ENCODE measurements at regions not wholly inside any gene's neighbourhood (a gene's known extent, or its start where the extent isn't known, plus 50 kb on each side); places are given as distances from the start of the nearest gene placed in this dataset.
"Not testable (repeated sequence)": the region's sequence is repeated elsewhere in the genome, so short reads cannot be mapped to it uniquely, and the experiment has no call there.

DNA sequence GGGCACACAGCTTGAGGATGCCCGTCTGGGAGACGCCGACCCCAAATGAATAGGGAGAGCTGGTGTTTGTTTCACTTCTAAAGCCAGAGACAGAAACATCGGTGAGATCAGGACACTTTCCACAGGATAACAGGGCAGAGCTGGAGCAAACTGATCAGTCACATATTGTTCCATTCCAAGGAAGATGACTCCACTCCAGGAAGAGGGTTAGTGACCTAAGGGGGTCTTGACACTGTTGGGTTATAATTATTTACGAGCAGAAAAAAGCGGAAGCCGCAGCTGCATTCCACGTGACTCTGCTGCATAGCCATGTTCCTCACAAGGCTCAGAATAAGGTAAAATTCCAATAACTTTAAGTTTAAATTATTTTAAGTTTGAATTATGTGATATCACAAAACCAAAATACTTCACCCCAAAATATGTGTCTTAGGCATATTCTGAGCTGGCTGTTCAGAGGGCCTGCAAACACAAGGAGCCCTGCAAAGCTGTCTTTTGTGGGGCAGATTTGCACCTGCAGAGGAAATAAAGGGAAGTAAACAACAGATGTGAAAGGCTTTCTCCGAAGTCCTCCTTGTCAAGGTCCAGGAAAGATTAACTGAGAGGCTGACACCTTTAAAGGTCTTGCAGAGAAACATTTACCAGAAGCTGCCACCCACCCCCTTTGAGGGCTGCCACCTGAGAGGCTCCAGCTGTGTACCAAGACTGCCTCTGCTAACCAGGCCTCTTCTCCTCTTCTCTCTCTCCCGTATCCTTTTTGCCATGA lies 819.2 kb downstream of the UQCRFS1 start:
- no peak for DNase-seq

DNA sequence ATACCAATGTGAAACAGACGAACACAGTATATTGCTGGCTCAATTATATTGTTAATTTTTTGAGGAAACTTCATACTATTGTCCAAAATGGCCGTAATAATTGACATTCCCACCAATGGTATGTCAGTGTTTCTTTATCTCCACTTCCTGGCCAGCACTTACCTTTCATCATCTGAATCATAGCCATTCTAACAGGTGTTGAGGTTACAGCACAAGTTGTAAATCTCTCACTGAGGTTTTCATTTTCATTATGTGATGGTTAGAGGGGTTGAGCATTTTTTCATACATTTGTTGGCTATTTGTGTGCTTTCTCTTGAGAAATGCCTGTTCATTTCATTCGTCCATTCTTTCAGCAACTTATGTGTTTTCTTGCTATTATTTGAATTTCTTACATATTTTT lies 824.0 kb downstream of the UQCRFS1 start:
- no peak for DNase-seq

DNA sequence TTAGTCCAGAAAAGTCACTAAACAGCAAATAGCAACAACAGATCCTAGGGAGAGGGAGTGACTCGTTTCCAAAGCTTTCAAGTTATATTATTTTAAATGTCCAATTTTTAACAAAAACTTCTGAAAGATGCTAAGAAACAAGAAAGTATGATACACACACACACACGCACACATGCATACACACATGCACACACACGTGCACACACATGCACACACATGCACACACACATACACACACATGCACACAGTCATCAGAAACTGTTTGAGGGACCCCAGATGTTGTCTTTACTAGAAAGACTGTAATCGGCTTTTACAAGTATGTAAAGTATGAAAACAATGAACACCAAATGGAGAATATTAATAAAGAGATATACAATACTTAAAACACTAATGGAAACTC lies 825.4 kb downstream of the UQCRFS1 start:
- DNase-seq = no peak

DNA sequence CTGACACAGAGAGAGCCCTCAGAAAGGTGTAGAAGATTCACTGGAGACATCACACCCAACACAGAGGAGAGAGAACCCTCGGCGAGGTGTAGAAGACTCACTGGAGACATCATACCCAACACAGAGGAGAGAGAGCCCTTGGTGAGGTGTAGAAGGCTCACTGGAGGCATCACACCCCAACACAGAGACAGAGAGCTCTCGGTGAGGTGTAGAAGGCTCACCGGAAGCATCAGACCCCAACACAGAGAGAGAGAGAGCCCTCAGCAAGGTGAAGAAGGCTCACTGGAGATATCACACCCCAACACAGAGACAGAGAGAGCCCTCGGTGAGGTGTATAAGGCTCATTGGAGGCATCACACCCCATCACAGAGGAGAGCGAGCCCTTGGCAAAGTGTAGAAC lies 826.5 kb downstream of the UQCRFS1 start:
- no peak for DNase-seq

DNA sequence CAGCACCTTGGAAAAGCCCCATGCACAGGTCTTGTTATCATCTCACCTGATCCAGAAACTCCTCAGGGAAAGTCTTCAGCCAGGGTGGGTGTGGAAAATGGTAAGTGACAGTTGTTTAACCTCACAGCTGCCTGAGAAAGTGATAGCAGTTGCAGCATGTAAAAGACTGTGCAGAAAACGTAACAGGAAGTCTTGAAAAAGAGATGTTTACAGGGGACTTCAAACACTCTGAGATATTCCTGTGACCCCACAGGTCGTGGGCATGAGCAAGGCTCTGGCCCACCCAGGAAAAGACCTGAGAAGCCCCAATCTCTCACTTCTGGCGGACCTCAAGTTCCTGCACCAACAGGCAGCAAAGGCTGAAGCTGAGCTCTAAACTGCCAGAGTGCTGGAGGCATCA lies 826.9 kb downstream of the UQCRFS1 start:
- DNase-seq = no peak

DNA sequence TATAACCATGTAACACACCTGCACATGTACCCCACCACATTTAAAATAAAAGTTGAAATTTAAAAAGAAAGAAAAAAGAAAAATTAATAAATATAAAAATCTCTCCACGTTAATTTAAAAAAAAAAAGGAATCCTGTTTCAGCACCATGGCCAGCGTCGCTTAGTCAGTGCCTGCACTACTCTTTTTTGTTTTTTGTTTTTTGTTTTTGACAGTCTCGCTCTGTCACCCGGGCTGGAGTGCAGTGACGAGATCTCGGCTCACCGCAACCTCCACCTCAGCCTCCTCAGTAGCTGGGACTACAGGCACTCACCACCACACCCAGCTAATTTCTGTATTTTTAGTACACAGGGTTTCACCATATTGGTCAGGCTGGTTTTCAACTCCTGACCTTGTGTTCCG lies 835.9 kb downstream of the UQCRFS1 start:
- no peak for DNase-seq

DNA sequence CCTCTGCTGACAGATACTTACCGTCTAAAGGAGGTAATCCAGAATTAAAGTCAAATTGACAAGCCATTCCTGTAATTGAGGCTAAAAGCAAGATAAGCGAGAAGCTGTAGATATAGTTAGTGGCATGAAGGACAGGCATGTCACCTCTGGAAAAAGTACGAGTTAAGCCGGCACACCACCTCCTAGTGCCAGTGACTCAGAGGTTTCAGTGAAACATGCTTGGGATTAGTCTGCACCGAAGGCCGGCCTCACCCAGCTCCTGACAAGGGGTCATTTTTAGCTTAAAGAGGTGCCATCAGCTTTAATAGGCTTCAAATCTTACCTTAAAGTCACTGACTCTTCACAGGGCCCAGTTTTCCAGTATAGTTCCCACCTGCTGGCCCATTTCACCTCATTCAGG lies 838.0 kb downstream of the UQCRFS1 start:
- no peak for DNase-seq

DNA sequence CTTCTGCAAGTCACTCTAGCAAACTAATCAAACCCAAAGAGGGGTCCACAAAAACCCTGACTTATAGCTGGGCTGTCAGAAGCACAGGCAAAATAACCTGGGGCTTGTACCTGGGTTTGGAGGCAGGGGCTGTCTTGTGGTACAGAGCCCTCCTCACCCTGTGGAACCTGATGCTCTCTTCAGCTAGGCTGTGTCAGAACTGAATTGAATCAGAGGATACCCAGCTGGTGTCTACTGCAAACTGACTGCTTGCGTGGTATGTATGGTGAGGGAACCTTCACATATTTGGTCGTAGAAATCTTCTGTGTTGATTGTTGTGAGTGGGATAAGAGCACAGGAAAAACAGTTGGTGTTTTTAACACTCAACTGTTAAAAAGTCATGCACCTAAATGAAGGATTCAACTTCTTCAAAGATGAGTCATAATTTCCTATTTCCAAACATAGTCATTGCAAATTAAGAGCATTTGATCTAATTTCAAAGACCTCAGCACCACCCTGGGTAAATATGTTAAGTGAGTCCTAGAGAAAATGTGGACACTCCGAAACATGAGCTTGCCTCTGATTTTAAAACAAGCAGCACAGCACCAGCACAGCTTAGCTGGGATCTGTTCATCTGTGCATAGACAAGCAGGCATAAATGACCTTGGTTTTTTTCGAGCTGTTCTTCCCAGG lies 840.2 kb downstream of the UQCRFS1 start:
- no peak for DNase-seq

DNA sequence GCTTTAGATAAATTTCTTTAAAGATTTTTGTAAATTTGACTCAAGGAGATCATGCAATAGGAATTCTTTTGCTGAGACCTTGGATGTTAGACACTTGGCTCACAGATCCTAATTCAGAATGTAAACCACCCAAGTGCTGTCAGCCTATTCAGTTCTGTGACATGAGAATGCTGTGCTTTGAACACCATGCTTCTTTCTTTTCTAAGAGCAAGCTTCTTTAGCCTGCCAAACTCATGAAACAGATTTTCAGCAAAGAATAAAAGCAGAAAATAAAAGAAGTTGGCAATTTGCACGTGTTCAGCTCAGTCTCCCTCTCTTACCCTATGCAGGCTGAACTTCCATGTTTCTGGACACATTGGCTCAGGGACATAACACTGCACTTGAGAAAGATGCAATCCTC lies 845.8 kb downstream of the UQCRFS1 start:
- DNase-seq = no peak

DNA sequence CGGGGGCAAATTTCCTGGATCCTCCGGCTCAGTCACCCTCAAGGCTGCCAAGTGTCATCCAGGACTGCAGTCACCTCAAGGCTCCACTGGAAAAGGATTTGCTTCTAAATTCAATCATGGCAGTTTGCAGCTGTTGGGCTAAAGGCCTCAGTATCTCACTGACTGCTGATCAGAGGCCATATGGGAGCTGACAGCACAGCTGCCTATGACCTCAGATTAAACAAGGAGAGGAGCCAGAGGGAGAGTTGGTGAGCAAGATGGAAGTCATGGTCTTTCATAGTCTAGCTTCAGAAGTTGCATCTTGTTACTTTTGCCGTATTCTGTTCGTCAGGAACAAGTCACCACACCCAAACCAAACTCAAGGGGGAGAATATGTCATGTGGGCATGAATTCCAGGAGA lies 849.7 kb downstream of the UQCRFS1 start:
- no peak for DNase-seq

DNA sequence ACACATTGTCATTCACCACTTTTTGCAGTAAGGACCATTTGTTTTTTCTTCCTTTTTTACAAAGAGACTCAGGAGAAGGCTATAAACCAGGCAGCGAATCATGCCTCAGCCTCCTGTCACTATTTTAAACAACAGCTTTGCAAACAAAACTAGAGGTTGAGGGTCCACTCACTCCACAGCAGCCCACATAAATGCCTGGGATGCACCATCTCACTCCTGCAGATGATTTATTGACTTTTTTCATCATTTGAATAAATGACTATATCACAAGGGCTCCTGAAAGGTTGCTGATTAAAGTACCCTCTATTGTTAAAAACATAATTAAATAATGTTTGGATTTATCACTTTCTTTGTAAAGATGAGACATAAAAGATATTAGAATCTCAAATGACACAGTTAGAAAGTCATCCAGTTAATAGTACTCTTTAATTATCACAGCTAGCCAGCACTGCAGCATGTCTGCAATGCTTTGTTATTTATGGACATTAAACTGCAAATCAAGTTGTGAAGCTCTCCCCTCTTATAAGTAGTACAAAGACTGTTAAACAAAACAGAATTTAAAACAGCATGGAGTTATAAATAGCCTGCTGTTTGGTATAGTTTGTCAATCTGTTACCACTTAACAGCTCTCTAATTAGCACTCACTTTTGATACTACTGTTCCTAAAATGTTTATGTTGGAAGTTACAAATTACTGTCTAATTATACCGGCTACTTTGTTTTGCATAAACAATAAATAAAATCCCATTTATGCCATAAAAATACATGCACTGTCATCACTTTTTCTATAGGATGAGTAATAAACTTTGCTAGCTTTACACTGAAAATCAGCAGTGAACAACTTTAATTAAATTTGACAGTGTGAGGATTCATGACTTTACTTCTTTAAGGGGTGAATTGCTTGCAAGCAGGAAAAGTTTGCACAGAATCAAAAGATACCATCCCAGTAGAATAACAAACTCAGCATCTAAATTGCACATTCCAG lies 853.2 kb downstream of the UQCRFS1 start:
- no peak for DNase-seq

DNA sequence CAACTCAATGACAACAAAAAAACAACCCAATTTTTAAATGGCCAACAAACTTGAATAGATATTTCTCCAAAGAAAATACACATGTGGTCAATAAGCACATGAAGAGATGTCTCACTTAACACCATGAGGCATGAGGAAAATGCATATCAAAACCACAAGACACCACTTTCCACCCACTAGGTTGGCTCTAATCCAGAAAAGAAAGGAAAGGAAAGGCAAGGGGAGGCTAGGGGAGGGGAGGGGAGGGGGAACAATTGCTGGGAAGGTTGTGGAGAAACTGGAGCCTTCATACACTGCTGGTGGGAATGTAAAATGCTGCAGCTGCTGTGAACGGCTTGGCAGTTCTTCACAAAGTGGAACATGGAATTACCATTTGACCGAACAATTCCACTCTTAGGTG lies 854.3 kb downstream of the UQCRFS1 start:
- DNase-seq = no peak

DNA sequence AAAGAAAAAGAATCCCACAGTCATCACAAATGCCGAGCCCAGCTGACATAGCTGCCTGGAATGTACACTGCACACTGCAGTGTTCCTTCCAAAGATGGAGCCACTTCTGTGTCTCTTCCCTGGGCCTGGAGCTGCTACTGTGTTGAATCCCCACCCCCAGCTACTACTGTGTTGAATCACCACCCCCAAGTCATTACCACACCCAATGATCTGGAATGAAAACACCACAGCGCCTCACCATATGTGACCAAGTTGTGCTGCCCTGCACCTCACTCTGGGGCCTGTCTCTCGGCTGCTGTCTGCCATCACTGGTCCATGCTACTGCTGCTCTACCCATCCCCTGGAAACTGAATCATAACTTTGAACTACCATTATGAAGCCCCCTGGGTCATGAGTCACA lies 861.2 kb downstream of the UQCRFS1 start:
- DNase-seq = no peak

DNA sequence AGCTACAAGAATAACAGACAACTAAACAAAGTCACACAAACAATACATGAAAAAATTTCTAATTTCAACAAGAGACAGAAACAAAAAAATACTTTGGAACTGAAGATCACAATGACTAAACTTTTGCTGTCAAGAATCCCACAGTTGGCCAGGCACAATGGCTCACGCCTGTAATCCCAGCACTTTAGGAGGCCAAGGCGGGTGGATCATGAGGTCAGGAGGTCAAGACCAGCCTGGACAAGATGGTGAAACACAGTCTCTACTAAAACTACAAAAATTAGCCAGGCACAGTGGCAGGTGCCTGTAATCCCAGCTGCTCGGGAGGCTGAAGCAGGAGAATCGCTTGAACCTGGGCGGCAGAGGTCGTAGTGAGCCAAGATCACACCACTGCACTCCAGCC lies 861.6 kb downstream of the UQCRFS1 start:
- DNase-seq = not testable (repeated sequence)

DNA sequence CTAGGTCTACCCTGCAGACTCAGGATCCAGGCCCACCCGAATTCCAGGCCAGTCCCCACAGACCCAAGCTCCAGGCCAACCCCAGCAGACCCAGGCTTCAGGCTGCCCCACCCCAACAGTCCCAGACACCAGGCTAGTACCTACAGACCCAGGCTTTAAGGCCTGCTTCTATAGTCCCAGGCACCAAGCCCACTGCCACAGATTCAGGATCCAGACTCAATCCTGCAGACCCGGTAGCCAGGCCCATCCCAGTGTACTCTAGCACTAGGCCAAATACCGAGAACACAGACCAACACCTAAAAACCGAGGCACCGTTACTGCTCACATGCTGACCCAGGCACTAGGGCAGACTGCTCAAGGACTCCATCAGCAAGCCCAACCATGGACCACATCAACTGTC lies 862.3 kb downstream of the UQCRFS1 start:
- no peak for DNase-seq

DNA sequence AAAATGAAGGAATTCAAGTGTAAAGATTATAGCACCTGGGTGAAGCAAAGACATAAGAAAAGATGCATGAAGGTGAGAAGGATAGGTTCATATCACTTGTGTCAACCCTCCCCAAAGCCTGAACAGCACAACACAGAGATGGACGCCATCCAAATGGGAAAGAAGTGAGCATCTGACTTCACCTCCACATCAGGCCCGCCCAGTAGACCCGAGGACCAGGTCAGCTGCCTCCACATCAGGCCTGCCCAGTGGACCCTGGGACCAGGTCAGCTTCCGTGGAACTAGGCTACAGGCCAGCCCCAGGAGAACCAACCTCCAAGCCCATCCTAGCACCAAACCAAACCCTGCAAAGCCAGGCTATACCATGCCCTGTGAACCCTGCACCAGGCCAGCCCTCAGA lies 862.9 kb downstream of the UQCRFS1 start:
- no peak for DNase-seq

DNA sequence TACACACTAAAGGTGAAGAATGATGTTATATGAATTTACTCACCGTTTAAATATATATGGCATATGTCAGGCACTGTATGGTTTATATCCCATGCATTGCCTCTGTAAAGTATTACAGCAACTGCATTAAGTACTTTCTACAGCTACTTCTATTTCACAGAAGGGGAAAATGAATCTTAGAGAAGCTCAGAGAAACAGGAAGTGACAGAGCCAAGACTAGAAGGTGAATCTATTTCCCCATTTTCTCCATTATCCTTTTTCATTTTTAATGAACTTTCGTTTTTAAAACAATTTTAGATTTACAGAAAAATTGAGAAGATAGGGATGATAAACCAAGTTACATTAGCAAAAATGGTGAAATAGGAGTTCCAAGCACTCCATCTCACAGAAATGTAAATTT lies 863.3 kb downstream of the UQCRFS1 start:
- no peak for DNase-seq

DNA sequence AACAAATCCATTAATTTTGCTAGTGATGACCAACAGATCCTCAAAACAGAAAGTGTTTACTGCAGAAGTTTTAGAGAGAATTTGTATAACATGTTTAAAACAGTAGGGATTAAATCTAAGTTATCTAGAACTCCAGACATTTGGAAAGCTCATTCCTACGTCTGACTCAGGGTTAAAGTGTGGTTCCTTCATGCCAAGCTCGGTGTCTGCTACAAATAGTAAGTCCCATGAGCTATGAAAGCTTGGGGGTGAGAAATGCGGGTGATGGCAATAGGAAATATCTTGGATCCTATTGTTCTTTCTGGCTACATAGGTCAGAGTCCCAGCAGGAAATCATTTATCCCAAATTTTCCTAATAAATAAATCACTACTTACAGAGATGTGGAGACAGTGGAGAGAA lies 867.1 kb downstream of the UQCRFS1 start:
- no peak for DNase-seq

DNA sequence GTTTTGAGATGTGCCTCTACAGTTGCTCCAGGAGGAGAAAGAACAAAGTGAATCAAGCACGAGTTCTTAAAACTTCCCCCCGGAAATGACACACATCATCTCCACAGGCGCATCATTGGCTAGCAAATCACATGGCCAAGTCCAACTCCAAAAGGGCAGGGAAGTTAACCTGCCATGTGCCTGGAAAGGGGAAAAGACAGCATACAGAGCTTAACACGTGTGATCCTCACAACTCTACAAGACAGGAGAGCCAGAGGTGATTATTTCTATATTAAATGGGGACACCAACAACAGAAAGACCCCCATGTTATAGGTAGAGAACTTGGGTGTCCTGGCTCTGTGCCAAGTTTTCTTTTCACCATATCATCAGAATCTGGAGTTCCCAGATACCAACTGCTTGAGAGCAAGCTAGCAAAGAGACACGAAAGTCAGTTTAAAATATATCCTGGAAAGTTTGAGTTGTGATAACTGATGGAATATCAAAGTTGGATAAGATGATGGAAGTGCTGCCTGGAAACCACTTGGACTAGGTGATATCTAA lies 871.1 kb downstream of the UQCRFS1 start:
- no peak for DNase-seq

DNA sequence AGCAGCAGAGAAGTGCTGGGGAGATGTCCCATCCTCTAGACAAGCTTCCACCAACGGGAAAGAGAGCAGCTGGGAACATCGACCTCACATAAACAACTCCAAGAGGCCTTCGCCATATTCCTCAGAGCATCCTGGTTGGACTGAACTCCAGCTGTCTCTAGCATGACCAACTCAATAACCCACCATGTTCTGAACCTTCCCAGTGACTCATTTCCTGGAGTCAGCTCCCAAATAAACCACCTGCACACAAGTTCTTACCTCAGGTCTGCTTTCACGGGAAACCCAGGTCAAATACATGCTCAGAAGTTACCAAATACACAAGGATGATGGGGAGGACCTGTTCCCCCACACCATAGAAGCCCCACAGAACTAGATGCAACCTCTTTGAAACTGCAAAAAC lies 878.5 kb downstream of the UQCRFS1 start:
- DNase-seq = no peak

DNA sequence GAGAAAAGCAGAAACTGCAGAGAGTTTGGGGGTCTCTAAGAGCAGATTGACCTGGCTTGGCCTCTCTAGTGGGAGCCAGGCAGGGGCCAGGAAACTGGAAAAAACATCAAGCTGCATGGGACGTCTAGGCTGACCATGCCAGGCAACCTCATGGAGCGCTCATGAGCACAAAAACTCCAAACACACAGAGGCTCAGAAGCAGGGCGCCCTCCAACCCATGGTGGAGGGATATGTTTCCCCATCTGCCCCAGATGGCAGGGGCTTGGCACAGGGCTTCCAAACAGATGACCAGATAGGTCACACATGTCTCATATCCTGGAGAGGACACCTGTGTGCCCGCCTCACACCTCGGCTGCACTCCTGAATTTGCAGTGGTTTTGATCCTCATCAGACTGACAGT lies 879.0 kb downstream of the UQCRFS1 start:
- no peak for DNase-seq

DNA sequence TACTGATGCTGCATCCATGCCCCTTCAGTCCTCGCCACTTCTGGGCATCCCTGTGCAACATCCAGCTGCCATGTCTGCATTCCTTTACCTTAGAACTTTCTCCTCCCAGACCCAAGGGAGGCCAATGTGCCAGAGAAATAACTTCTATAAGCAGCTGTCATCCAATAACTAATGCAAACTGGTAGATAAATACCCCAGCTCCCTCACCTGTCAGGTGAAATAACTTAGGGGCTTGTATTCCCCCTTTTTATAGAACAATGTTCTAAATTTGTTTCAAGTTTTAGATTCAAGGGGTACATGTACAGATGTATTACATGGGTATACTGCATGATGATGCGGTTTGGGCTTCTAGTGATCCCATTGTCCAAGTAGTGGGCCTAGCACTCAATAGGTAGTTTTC lies 880.1 kb downstream of the UQCRFS1 start:
- DNase-seq = no peak

DNA sequence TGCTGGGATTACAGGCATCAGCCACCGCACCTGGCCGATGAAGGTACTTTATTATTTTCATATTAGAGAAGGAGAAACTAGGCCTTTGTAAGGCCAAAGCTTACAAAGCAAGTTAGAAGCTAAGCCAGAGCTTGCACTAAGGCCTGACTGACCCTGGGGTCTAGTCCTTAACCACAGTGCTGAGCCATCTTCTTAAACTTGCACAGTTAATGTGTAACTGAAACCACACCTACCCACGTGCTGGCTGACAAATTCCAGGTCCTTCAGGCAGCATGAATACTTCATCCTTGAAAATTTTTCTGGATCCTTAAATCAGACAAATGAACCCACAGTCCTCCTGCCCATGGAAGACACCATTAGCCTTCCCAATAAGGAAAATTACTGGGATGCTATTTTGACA lies 880.6 kb downstream of the UQCRFS1 start:
- no peak for DNase-seq
